SK-N-SH (cell line): ENCODE measurements at regions not wholly inside any gene's neighbourhood (a gene's known extent, or its start where the extent isn't known, plus 50 kb on each side); places are given as distances from the start of the nearest gene placed in this dataset.

ENCODE experiments used
- CTCF ChIA-PET: fragments of 300-600, 350-600 bp; formaldehyde crosslinking; extraction: SDS; loops from one replicate; lab custom pipeline; 2021; lab: Yijun Ruan, JAX
- POLR2A ChIA-PET: fragments of 350-600 bp; sonication (Branson Sonifier 250); formaldehyde crosslinking; extraction: SDS; loops from one replicate; lab custom pipeline; 2020; ENCODE audit warnings: antibody characterized with exemption, inconsistent platforms; lab: Yijun Ruan, JAX
- DNase-seq: peaks from one replicate; pipeline ENCODE4 v3.0.0; 2012
- H2AFZ ChIP-seq: fragments of 200-600 bp; sonication (generic); 2 replicates; pipeline ENCODE4 v1.8.1; 2016; ENCODE audit warnings: antibody characterized with exemption, mild to moderate bottlenecking, low read depth
- H3F3A ChIP-seq: fragments of 200-600 bp; sonication (generic); replicated peaks from 2 replicates; pipeline ENCODE3; 2016; ENCODE audit warnings: antibody characterized with exemption, mild to moderate bottlenecking; ENCODE audit not compliant: insufficient read depth
- H3K27ac ChIP-seq, 2 experiments: fragments of 200-500 bp in 1 of 2; fragments of 200-600 bp in 1 of 2; sonication (Bioruptor generic) in 1 of 2; sonication (generic), shearing (Covaris generic) in 1 of 2; 2 replicates each; pipeline versions ENCODE4 v1.5.1 to v1.6.1; 2014 to 2016; ENCODE audit warnings: low read depth in 2 of 2, inconsistent platforms in 1 of 2, low read length in 1 of 2, mild to moderate bottlenecking in 1 of 2, mixed read lengths in 1 of 2
- H3K27me3 ChIP-seq: fragments of 200-600 bp; sonication (generic), shearing (Covaris generic); 2 replicates; pipeline ENCODE4 v1.6.1; 2016; ENCODE audit warnings: mixed run types; ENCODE audit not compliant: insufficient read depth
- H3K36me3 ChIP-seq, 2 experiments: fragments of 200-500 bp in 1 of 2; fragments of 200-600 bp in 1 of 2; sonication (Bioruptor generic) in 1 of 2; sonication (generic) in 1 of 2; replicated peaks in 1 of 2; 2 replicates each; pipeline versions ENCODE3 to v1.5.1; 2014 to 2016; ENCODE audit warnings: low read length in 1 of 2, mild to moderate bottlenecking in 1 of 2; ENCODE audit not compliant: insufficient read depth in 2 of 2, control insufficient read depth in 1 of 2
- H3K4me1 ChIP-seq, 2 experiments: fragments of 200-500 bp in 1 of 2; fragments of 200-600 bp in 1 of 2; sonication (Bioruptor generic) in 1 of 2; sonication (generic), shearing (Covaris generic) in 1 of 2; 2 replicates each; pipeline versions ENCODE4 v1.5.1 to v1.6.1; 2014 to 2016; ENCODE audit warnings: low read depth in 1 of 2, low read length in 1 of 2, mixed run types in 1 of 2; ENCODE audit not compliant: insufficient read depth in 2 of 2, control insufficient read depth in 1 of 2
- H3K4me2 ChIP-seq: fragments of 200-600 bp; sonication (generic), shearing (Covaris generic); 2 replicates; pipeline ENCODE4 v1.6.1; 2017; ENCODE audit warnings: mixed run types
- H3K4me3 ChIP-seq, 2 experiments: fragments of 200-500 bp in 1 of 2; fragments of 200-600 bp in 1 of 2; sonication (Bioruptor generic) in 1 of 2; sonication (generic), shearing (Covaris generic) in 1 of 2; 2 replicates each; pipeline versions ENCODE4 v1.5.1 to v1.8.1; 2014 to 2016; ENCODE audit warnings: low read depth in 2 of 2, inconsistent platforms in 1 of 2, low read length in 1 of 2, mild to moderate bottlenecking in 1 of 2, mixed read lengths in 1 of 2, moderate library complexity in 1 of 2
- H3K79me2 ChIP-seq: fragments of 200-600 bp; sonication (generic); 2 replicates; pipeline ENCODE4 v1.8.1; 2017; ENCODE audit warnings: mild to moderate bottlenecking; ENCODE audit not compliant: insufficient read depth
- H3K9ac ChIP-seq: fragments of 200-600 bp; sonication (generic); 2 replicates; pipeline ENCODE4 v1.6.1; 2017; ENCODE audit warnings: mixed run types
- H3K9me2 ChIP-seq: fragments of 200-600 bp; sonication (generic); 2 replicates; pipeline ENCODE4 v1.6.1; 2017; ENCODE audit warnings: mixed run types
- H3K9me3 ChIP-seq: fragments of 200-600 bp; sonication (generic); 2 replicates; pipeline ENCODE4 v1.6.1; 2017; ENCODE audit warnings: mixed run types, mild to moderate bottlenecking, moderate library complexity
- H4K20me1 ChIP-seq: fragments of 200-600 bp; sonication (generic); 2 replicates; pipeline ENCODE4 v1.6.1; 2017; ENCODE audit warnings: mild to moderate bottlenecking, mixed run types; ENCODE audit not compliant: insufficient read depth
- CTCF ChIP-seq: fragments of 200-600 bp; sonication (generic); IDR thresholded peaks from 2 replicates; pipeline ENCODE4 v1.6.1; 2017; ENCODE audit warnings: antibody characterized with exemption, mild to moderate bottlenecking, moderate library complexity
- GABPA ChIP-seq: IDR thresholded peaks from 2 replicates; pipeline ENCODE4 v1.4.0; 2012; ENCODE audit warnings: low read depth, mild to moderate bottlenecking
- MEF2A ChIP-seq: IDR thresholded peaks from 2 replicates; pipeline ENCODE4 v1.4.0; 2012; ENCODE audit warnings: low read depth, borderline replicate concordance
- PBX3 ChIP-seq: IDR thresholded peaks from 2 replicates; pipeline ENCODE4; 2012
- RAD21 ChIP-seq: IDR thresholded peaks from 2 replicates; pipeline ENCODE4 v1.6.1; 2012; ENCODE audit warnings: mild to moderate bottlenecking, low read length
- TAF1 ChIP-seq: IDR thresholded peaks from 2 replicates; pipeline ENCODE4 v1.6.1; 2012; ENCODE audit warnings: low read depth, mild to moderate bottlenecking, low read length, moderate library complexity, borderline replicate concordance
- TCF12 ChIP-seq: IDR thresholded peaks from 2 replicates; pipeline ENCODE4 v1.4.0; 2012
- TEAD4 ChIP-seq: IDR thresholded peaks from 2 replicates; pipeline ENCODE4 v1.4.0; 2012; ENCODE audit warnings: mild to moderate bottlenecking, borderline replicate concordance; ENCODE audit not compliant: insufficient read depth
- ZBTB33 ChIP-seq: IDR thresholded peaks from 2 replicates; pipeline ENCODE4 v1.4.0; 2012; ENCODE audit warnings: low read depth, borderline replicate concordance
- WGBS: methylation state at CpG from one replicate; pipeline ENCODE4 v1.1.6; 2017; ENCODE audit warnings: low lambda C conversion rate; 5-methylcytosine and 5-hydroxymethylcytosine counted together

- Histone ChIP-seq H3F3A (no peaks in the 10 kb centered on the region), H3K9ac (no peak overlapping the region), H3K36me3 (no peaks in the 10 kb centered on the region), H3K4me1 (no peaks in the 10 kb centered on the region; a peak in 1 of 4 replicates), H3K27ac (no peak overlapping the region), H2AFZ (no peak overlapping the region), H3K4me3 (no peak overlapping the region), H3K9me2 (no peaks in the 10 kb centered on the region), H3K9me3 (no peaks in the 10 kb centered on the region), H3K79me2 (no peaks in the 10 kb centered on the region), H4K20me1 (no peaks in the 10 kb centered on the region), H3K27me3 (no peaks in the 10 kb centered on the region), H3K4me2 (no peak overlapping the region)
- no peak for DNase-seq
- ChIA-PET CTCF (no interaction called here), POLR2A (no interaction called here)
- TF ChIP-seq GABPA: no peak
- no peak for TF ChIP-seq TCF12
- 34% methylated on average over 12 of the region's 12 CpGs for WGBS
Measured at GRCh38 chr6:167650730-167651317, 175.9 kb upstream of the AFDN start.

GRCh38 chr6:167651318-167652041 lies 175.2 kb upstream of the AFDN start:
- Histone ChIP-seq H3F3A (no peaks in the 10 kb centered on the region), H3K4me1 (no peaks in the 10 kb centered on the region; a peak in 1 of 4 replicates), H3K4me2 (no peak overlapping the region), H3K27me3 (no peaks in the 10 kb centered on the region), H2AFZ (no peak overlapping the region), H3K9ac (no peak overlapping the region), H3K36me3 (no peaks in the 10 kb centered on the region), H3K27ac (no peak overlapping the region), H4K20me1 (no peaks in the 10 kb centered on the region), H3K79me2 (no peaks in the 10 kb centered on the region), H3K9me3 (no peaks in the 10 kb centered on the region), H3K9me2 (no peaks in the 10 kb centered on the region), H3K4me3 (no peak overlapping the region)
- CTCF ChIA-PET: no interaction called here
- TF ChIP-seq CTCF (no peak), ZBTB33 (no peak), TEAD4 (no peak), RAD21 (no peak), MEF2A (no peak), TAF1 (no peak), PBX3 (no peak)
- POLR2A ChIA-PET: no interaction called here
- no peak for DNase-seq
- 42% methylated on average over 10 of the region's 10 CpGs for WGBS
